ENCODE measurements at regions not wholly inside any gene's neighbourhood (a gene's known extent, or its start where the extent isn't known, plus 50 kb on each side); places are given as distances from the start of the nearest gene placed in this dataset.
A peak's percentile ranks its signal among the peaks of the same experiment; 100 is the strongest.

GRCh38 chr6:6940031-6941025, 167.4 kb upstream of the RREB1 start:
- no peaks in the 10 kb centered on the region for H3K4me1 ChIP-seq
- DNase-seq = peak in 1 of 6 donors; percentile 48
- no peak overlapping the region for H3K4me3 ChIP-seq
- intact Hi-C loops (cut with DNase I) = no loop called here
- no peak overlapping the region for H3K27ac ChIP-seq
- H3K27me3 ChIP-seq = no peaks in the 10 kb centered on the region
- H3K9me3 ChIP-seq = no peaks in the 10 kb centered on the region
- WGBS, 2 donors = 85 to 90% methylated on average over 45 to 47 of the region's 47 CpGs
- no peaks in the 10 kb centered on the region for H3K36me3 ChIP-seq
- no peak for TF ChIP-seq CTCF (IDR thresholded peaks at IDR 0.05)
- no peak for FAIRE-seq
- no peak for ATAC-seq

- no peaks in the 10 kb centered on the region for H3K9me3 ChIP-seq
- FAIRE-seq (no peak), DNase-seq (no peak), ATAC-seq (no peak)
- no peak overlapping the region for H3K27ac ChIP-seq
- no peaks in the 10 kb centered on the region for H3K4me1 ChIP-seq
- intact Hi-C loops (cut with DNase I) = no loop called here
- H3K27me3 ChIP-seq = no peaks in the 10 kb centered on the region
- no peak overlapping the region for H3K4me3 ChIP-seq
- no peaks in the 10 kb centered on the region for H3K36me3 ChIP-seq
- TF ChIP-seq CTCF (IDR thresholded peaks at IDR 0.05) = no peak
- 94 to 95% methylated on average over 8 of the region's 8 CpGs for WGBS, 2 donors
These were observed 166.6 kb upstream of the RREB1 start for GRCh38 chr6:6941201-6941600.

- no peaks in the 10 kb centered on the region for H3K4me1 ChIP-seq
These were observed 165.7 kb upstream of the RREB1 start for GRCh38 chr6:6942091-6942490.

GRCh38 chr6:6942831-6943230, 164.9 kb upstream of the RREB1 start:
- ATAC-seq (peak in 2 of 4 donors; percentile 55 to 68), DNase-seq (no peak), FAIRE-seq (no peak)
- Histone ChIP-seq H3K27me3 (no peaks in the 10 kb centered on the region), H3K4me1 (no peaks in the 10 kb centered on the region), H3K36me3 (no peaks in the 10 kb centered on the region), H3K27ac (no peak overlapping the region), H3K9me3 (no peaks in the 10 kb centered on the region), H3K4me3 (no peak overlapping the region)
- no peak for TF ChIP-seq CTCF (IDR thresholded peaks at IDR 0.05)
- WGBS, 2 donors = 76 to 82% methylated on average over 13 of the region's 13 CpGs
- intact Hi-C loops (cut with DNase I) = no loop called here

More at GRCh38 chr6:6942091-6942490, 165.7 kb upstream of the RREB1 start:
- DNase-seq (no peak), FAIRE-seq (no peak), ATAC-seq (no peak)
- H3K27me3 ChIP-seq = no peaks in the 10 kb centered on the region
- 60 to 69% methylated on average over 3 of the region's 3 CpGs for WGBS, 2 donors
- no peak overlapping the region for H3K4me3 ChIP-seq
- intact Hi-C loops (cut with DNase I) = no loop called here
- H3K9me3 ChIP-seq = no peaks in the 10 kb centered on the region
- no peak for TF ChIP-seq CTCF (IDR thresholded peaks at IDR 0.05)
- H3K36me3 ChIP-seq = no peaks in the 10 kb centered on the region
- H3K27ac ChIP-seq = no peak overlapping the region

GRCh38 chr6:6943421-6943820, 164.3 kb upstream of the RREB1 start:
- DNase-seq (no peak), ATAC-seq (no peak), FAIRE-seq (no peak)
- H3K4me1 ChIP-seq = no peaks in the 10 kb centered on the region
- H3K27ac ChIP-seq = no peak overlapping the region
- WGBS, 2 donors = 66 to 70% methylated on average over 1 of the region's 1 CpG
- no peaks in the 10 kb centered on the region for H3K27me3 ChIP-seq
- no peaks in the 10 kb centered on the region for H3K36me3 ChIP-seq
- TF ChIP-seq CTCF (IDR thresholded peaks at IDR 0.05) = no peak
- intact Hi-C loops (cut with DNase I) = no loop called here
- no peak overlapping the region for H3K4me3 ChIP-seq
- no peaks in the 10 kb centered on the region for H3K9me3 ChIP-seq

All from pancreas (tissue), 10 donors.